GM12874 (cell line): ENCODE measurements at regions not wholly inside any gene's neighbourhood (a gene's known extent, or its start where the extent isn't known, plus 50 kb on each side); places are given as distances from the start of the nearest gene placed in this dataset.

ENCODE experiments used
- TF ChIP-seq, protein P1 (sequence below): IDR thresholded peaks from 2 replicates; pipeline ENCODE4 v1.5.1; 2011; ENCODE audit warnings: low read depth, mild to moderate bottlenecking, control low read depth, low read length, moderate library complexity; ENCODE audit not compliant: insufficient read depth

DNA sequence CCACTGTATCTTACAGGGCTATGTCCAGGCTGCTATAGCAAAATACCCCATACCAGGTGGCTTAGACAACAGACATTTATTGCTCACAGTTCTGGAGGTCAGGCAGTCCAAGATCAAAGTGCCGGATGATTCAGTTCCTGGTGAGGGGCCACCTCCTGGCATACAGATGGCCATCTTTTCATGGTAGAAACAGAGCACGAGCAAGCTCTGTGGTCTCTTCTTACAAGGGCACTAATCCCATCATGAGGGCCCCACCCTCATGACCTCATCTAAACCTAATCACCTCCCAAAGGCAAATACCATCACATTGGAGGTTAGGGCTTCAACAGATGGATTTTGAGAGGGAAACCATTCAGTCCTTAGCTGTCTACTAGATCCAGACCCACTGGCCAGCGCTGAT lies 117.4 kb upstream of the NECTIN1 start:
- TF ChIP-seq, protein P1, sequence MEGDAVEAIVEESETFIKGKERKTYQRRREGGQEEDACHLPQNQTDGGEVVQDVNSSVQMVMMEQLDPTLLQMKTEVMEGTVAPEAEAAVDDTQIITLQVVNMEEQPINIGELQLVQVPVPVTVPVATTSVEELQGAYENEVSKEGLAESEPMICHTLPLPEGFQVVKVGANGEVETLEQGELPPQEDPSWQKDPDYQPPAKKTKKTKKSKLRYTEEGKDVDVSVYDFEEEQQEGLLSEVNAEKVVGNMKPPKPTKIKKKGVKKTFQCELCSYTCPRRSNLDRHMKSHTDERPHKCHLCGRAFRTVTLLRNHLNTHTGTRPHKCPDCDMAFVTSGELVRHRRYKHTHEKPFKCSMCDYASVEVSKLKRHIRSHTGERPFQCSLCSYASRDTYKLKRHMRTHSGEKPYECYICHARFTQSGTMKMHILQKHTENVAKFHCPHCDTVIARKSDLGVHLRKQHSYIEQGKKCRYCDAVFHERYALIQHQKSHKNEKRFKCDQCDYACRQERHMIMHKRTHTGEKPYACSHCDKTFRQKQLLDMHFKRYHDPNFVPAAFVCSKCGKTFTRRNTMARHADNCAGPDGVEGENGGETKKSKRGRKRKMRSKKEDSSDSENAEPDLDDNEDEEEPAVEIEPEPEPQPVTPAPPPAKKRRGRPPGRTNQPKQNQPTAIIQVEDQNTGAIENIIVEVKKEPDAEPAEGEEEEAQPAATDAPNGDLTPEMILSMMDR: no peak

- TF ChIP-seq, protein P1: no peak
These were observed 116.8 kb upstream of the NECTIN1 start for GRCh38 chr11:119845756-119846155.

DNA sequence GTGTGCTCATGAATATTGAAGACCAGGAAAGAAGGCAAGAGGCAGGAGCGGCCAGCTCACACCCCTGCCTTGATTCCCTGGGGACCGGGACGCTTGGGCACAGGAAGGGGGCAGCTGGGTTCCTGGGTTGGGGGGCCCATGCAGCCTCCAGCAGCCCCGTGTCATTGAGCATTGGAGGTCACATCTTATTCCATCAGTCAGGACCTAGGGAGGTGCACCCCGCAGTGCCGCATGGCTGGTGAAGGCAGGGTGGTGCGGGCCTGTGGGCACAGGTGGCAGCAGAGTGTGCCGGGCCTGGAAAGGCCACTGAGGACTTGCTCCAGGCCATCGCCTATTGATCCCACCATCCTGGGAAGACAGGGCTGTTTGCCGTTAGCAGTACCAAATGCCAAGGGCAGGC lies 116.3 kb upstream of the NECTIN1 start:
- TF ChIP-seq, protein P1: no peak

DNA sequence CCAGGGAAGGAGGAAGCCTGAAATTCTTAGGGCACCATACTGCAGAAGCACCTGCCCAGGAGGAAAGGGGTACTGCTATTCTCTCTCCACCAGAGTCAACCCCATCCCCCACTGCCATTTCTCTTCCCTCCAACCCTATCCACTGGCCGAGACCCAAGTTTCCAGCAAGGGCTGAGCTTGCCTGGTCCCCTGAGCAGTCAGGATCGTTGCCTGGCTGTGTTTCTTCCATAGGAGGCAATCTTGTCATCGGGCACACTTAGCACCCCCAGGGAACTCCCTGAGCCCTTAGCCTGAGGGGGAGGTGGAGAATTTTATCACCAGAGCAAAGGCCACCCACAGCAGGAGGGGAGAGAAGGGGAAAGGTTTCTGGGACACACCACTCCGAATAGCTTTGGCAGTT lies 115.8 kb upstream of the NECTIN1 start:
- TF ChIP-seq, protein P1: no peak

DNA sequence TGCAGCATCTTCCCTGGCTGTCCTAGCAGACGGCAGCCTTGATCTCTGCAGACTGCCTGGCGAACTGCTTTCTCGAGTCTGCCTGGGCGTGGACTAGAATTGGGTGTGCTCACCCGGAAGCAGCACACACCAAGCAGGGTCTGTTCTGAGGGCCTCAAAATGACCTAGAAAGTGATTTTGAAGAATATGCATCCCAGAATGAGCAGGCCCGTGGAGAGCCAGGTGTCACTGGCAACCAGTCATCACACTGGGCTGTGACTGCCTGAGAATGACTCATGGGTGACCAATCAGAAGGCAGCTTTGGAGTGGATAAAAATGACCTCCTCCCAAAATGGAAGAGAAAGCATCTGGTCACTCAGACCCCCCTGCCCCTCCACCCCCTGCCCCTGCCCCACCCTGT lies 114.9 kb upstream of the NECTIN1 start:
- TF ChIP-seq, protein P1: no peak

DNA sequence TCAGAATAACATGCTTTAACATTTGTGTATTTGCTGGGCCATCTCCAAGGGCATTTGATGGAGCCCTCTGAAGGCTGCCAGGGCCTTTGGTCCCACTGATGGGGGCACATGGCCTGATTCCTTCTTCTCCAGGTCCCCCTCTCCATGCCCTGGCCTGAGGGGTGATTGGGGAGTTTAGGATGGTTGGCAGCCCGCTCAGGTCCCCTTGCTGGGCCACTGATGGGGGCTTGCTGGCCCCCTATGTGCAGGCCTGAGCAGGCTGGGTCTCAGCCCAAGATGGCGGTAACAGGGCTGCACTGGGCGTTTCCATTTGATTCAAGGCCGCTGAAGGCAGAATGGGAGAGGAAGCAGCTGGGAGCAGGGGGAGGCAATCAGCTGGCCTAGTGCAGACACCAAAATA lies 113.7 kb upstream of the NECTIN1 start:
- TF ChIP-seq, protein P1: no peak

DNA sequence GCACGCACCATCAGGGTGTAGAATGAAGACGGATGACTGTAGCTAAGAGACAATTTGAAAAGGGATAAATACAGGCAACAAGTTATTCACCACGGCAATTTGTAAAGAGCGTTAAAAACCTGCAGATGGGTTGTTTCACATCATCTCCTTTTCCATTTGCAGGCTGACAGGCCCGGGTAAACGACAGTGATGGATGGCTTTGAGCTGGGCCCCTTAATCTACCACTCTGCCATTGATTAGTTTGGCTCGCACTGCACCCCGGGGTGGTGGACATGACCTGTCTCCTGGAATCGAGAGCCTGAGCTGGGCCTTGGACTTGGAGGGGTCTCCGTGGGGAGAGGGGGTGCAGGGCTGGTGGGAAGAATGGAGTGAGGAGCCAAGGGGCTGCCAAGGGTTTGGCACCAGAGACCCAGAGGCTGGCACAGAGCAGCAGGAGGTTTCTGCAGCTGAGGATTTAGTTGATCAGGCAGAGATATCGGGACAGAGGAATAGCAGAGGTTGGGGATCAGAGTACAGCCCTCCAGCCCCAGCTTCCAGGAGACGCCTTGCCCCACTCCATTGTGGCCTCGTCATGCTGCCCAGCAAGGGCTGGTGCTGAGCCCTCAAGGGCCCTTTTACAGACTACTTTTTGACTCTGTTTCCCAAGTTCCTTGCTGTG lies 110.6 kb upstream of the NECTIN1 start:
- TF ChIP-seq, protein P1: no peak
